AG09319 (cell line): ENCODE measurements at regions not wholly inside any gene's neighbourhood (a gene's known extent, or its start where the extent isn't known, plus 50 kb on each side); places are given as distances from the start of the nearest gene placed in this dataset.

ENCODE experiments used
- DNase-seq: peaks from one replicate; pipeline ENCODE4 v3.0.0-alpha.2; 2010; ENCODE audit warnings: low read depth; ENCODE audit errors: extremely low read depth
- TF ChIP-seq, protein P1 (sequence below): IDR thresholded peaks from 2 replicates; pipeline ENCODE4 v1.5.1; 2011; ENCODE audit warnings: low read depth, mild to moderate bottlenecking, inconsistent platforms, low read length, moderate library complexity

GRCh38 chr3:59531066-59531745, 481.4 kb upstream of the CFAP20DC start:
- DNase-seq: no peak
- TF ChIP-seq, protein P1, sequence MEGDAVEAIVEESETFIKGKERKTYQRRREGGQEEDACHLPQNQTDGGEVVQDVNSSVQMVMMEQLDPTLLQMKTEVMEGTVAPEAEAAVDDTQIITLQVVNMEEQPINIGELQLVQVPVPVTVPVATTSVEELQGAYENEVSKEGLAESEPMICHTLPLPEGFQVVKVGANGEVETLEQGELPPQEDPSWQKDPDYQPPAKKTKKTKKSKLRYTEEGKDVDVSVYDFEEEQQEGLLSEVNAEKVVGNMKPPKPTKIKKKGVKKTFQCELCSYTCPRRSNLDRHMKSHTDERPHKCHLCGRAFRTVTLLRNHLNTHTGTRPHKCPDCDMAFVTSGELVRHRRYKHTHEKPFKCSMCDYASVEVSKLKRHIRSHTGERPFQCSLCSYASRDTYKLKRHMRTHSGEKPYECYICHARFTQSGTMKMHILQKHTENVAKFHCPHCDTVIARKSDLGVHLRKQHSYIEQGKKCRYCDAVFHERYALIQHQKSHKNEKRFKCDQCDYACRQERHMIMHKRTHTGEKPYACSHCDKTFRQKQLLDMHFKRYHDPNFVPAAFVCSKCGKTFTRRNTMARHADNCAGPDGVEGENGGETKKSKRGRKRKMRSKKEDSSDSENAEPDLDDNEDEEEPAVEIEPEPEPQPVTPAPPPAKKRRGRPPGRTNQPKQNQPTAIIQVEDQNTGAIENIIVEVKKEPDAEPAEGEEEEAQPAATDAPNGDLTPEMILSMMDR: no peak

- TF ChIP-seq, protein P1: no peak
- DNase-seq: no peak
Observed at GRCh38 chr3:59528251-59528650, 478.4 kb upstream of the CFAP20DC start.

- DNase-seq: no peak
- TF ChIP-seq, protein P1: no peak
Observed at GRCh38 chr3:59527493-59527892, 477.7 kb upstream of the CFAP20DC start.

DNA sequence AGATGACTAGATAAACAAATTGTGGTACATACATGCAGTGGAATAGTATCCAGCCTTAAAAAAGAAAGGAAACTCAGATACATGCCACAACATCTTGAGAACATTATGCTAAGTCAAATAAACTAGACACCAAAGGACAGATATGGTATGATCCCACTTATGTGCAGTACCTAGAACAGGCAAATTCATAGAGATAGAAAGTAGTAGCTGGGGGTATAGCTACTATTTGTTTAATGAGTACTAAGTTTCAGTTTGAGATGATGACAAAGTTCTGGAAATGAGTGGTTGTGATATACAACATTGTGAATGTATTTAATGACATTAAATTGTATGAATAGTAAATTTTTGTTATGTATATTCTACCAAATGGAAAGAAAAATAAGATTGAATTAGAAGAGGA, 477.2 kb upstream of the CFAP20DC start:
- TF ChIP-seq, protein P1: no peak
- no peak for DNase-seq

DNA sequence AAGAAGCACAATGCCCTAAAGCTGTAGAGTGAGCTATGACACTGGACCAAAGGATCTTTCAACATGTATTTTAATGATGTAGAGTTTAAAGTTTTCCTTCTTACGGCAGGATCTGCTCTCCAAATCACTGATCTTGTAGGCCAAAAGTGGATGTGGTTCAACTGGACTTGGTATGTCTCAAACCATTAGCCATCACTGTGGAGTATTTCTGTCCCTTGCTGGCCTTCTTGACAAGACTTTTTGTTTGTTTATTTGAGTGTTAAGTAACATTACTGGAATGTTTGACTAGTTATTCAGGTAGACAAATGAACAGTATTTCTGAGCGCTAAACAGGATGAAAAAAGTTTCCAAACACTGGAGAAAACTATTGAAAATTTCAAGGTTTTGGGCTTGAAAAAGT, 472.7 kb upstream of the CFAP20DC start:
- DNase-seq: no peak
- TF ChIP-seq, protein P1: no peak

GRCh38 chr3:59519094-59519493, 469.3 kb upstream of the CFAP20DC start:
- no peak for DNase-seq
- TF ChIP-seq, protein P1: no peak

- TF ChIP-seq, protein P1: no peak
- no peak for DNase-seq
Observed at GRCh38 chr3:59518283-59519055, 468.6 kb upstream of the CFAP20DC start.
